ENCODE measurements at regions not wholly inside any gene's neighbourhood (a gene's known extent, or its start where the extent isn't known, plus 50 kb on each side); places are given as distances from the start of the nearest gene placed in this dataset.
A peak's percentile ranks its signal among the peaks of the same experiment; 100 is the strongest.

DNA sequence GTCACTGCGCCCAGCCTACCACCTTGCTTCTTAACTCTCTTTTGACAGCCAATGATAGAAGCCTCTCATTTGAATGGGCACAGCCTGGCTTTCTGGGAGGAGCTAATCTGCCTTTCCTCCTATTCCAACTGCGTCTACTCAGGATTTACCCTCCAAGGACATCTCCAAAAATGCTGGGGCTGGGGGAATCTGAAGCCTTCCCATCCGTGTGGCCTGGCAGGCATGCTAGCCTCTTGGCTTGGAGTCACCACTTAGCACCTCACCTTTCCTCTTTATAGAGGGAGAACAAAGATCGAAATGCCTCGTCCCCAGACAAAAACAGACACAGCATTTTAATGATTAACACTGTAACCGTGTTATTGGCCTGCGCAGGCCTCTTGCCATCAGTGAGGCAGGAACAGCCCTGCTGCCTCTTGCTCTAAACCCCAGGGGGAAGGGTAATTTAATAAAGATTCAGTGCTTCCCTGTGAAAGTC is 108.2 kb upstream of the KLF4 start:
- no peak for DNase-seq
- H3K36me3 ChIP-seq, result no peaks in the 10 kb centered on the region
- no peak overlapping the region for H3K27ac ChIP-seq
- H3K27me3 ChIP-seq, result no peaks in the 10 kb centered on the region
- no peak overlapping the region for H3K4me3 ChIP-seq
- no peaks in the 10 kb centered on the region for H3K9me3 ChIP-seq
- TF ChIP-seq, protein P1, sequence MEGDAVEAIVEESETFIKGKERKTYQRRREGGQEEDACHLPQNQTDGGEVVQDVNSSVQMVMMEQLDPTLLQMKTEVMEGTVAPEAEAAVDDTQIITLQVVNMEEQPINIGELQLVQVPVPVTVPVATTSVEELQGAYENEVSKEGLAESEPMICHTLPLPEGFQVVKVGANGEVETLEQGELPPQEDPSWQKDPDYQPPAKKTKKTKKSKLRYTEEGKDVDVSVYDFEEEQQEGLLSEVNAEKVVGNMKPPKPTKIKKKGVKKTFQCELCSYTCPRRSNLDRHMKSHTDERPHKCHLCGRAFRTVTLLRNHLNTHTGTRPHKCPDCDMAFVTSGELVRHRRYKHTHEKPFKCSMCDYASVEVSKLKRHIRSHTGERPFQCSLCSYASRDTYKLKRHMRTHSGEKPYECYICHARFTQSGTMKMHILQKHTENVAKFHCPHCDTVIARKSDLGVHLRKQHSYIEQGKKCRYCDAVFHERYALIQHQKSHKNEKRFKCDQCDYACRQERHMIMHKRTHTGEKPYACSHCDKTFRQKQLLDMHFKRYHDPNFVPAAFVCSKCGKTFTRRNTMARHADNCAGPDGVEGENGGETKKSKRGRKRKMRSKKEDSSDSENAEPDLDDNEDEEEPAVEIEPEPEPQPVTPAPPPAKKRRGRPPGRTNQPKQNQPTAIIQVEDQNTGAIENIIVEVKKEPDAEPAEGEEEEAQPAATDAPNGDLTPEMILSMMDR (IDR thresholded peaks at IDR 0.05), result no peak
- intact Hi-C loops (cut with DNase I; ENCODE audit: low total_unique reads), result no loop called here
- no peaks in the 10 kb centered on the region for H3K4me1 ChIP-seq

DNA sequence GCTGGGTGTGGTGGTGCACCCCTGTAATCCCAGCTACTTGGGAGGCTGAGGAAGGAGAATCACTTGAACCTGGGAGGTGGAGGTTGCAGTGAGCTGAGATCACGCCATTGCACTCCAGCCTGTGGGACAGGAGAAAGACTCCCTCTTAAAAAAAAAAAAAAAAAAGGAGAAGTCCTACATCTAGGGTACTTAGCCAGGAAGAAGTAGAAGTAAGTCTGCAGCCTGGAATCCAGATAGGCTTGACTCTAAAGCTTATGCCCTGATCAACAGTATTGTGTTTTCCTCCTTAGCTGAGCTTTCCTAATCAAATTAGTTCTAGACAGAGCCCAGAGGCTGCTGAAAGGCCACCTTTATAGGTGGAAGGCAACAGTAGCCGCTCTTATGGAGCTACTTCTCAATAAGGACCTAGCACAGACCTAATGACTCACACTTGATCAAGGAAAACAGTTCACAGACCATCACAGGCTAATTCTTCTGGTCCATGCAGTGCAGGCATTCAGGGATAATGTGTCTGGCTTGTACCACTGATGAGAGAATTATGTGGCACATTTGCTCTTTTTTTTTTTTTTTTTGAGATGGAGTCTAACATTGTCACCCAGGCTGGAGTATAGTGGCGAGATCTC is 105.5 kb upstream of the KLF4 start:
- intact Hi-C loops (cut with DNase I; ENCODE audit: low total_unique reads), result no loop called here
- Histone ChIP-seq H3K27me3 (no peaks in the 10 kb centered on the region), H3K9me3 (no peaks in the 10 kb centered on the region), H3K36me3 (no peaks in the 10 kb centered on the region), H3K4me3 (no peak overlapping the region), H3K4me1 (no peaks in the 10 kb centered on the region), H3K27ac (no peak overlapping the region)
- peak in 1 of 2 donors; percentile 6 for DNase-seq
- TF ChIP-seq, protein P1 (IDR thresholded peaks at IDR 0.05), result no peak

DNA sequence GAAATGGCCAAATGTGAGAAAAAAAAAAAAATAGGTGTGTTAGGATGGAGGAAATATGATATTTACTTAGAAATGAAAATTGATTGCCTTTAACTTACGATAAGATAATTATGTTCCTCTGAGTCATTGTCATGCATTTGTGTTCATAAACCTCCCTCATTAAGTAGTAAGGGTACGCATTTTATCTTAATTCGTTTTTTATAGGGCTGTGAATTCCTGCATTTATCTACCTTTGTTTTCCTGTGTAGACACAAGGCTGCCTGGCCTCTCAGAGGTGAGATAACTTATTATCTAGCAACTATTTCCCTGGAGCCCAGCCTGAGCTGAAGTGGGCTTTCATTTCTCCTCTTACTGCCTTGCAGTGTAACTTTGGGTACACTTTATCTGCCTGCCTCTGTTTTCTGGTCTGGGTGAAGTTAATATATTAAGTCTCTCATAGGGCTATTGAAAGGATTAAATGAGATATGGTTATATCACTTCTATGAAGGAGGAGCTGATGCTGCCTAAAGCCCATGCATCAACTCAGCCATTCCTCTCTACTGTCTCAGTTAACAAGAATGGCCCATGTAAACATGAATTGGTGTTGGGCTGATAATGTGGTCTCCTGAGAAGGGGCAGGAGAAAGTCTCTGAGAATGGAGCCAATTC is 103.8 kb upstream of the KLF4 start:
- Histone ChIP-seq H3K4me1 (no peaks in the 10 kb centered on the region), H3K9me3 (no peaks in the 10 kb centered on the region), H3K4me3 (no peak overlapping the region), H3K27me3 (no peaks in the 10 kb centered on the region), H3K27ac (no peak overlapping the region), H3K36me3 (no peaks in the 10 kb centered on the region)
- no peak for DNase-seq
- TF ChIP-seq, protein P1 (IDR thresholded peaks at IDR 0.05), result no peak
- intact Hi-C loops (cut with DNase I; ENCODE audit: low total_unique reads), result no loop called here

DNA sequence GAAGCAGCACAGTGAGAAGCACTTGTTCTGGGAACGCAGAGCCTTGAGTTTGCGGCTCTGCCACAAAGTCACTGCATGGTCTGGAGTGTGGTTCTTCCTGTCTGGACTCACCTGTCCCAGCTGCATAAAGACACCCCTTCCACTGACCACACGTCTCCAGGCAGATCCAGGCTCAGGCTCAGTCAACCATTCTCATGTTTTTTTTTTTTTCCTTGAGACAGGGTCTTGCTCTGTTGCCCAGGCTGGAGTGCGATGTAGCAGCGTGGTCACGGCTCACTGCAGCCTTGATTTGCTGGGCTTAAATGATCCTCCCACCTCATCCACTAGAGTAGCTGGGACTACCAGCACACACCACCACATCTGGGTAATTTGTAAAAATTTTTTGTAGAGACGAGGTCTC is 102.9 kb upstream of the KLF4 start:
- TF ChIP-seq, protein P1 (IDR thresholded peaks at IDR 0.05), result no peak
- H3K9me3 ChIP-seq, result no peaks in the 10 kb centered on the region
- intact Hi-C loops (cut with DNase I; ENCODE audit: low total_unique reads), result no loop called here
- DNase-seq, result peak in 1 of 2 donors; percentile 24
- no peaks in the 10 kb centered on the region for H3K27me3 ChIP-seq
- H3K27ac ChIP-seq, result no peak overlapping the region
- no peaks in the 10 kb centered on the region for H3K4me1 ChIP-seq
- no peaks in the 10 kb centered on the region for H3K36me3 ChIP-seq
- H3K4me3 ChIP-seq, result no peak overlapping the region

DNA sequence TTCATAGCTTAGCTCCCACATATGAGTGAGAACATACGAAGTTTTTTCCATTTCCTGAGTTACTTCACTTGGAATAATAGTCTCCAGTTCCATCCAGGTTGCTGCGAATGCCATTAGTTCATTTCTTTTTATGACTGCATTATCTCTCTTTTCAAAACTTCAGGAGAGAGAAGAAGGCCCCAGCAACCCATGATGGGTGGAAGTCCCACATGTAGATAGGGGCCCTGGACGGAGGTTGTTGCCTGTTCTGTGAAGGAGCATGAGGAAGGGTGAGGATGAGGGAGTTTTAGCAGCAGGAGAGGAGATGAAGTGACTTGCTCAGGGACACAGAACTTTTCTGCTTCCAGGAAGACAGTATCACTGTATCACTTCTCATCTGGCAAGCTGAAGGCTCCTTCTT is 102.2 kb upstream of the KLF4 start:
- no peak for DNase-seq
- H3K9me3 ChIP-seq, result no peaks in the 10 kb centered on the region
- TF ChIP-seq, protein P1 (IDR thresholded peaks at IDR 0.05), result no peak
- intact Hi-C loops (cut with DNase I; ENCODE audit: low total_unique reads), result no loop called here
- no peak overlapping the region for H3K27ac ChIP-seq
- no peak overlapping the region for H3K4me3 ChIP-seq
- H3K36me3 ChIP-seq, result no peaks in the 10 kb centered on the region
- no peaks in the 10 kb centered on the region for H3K27me3 ChIP-seq
- no peaks in the 10 kb centered on the region for H3K4me1 ChIP-seq
